Neutrophil (primary cell): ENCODE measurements at regions not wholly inside any gene's neighbourhood (a gene's known extent, or its start where the extent isn't known, plus 50 kb on each side); places are given as distances from the start of the nearest gene placed in this dataset.
"Not testable (repeated sequence)": the region's sequence is repeated elsewhere in the genome, so short reads cannot be mapped to it uniquely, and the experiment has no call there.

Experiments used
- H3K27ac ChIP-seq: fragments of 200-600 bp; sonication (generic); 2 replicates; pipeline ENCODE4 v1.5.1; 2016; ENCODE audit warnings: mild to moderate bottlenecking, moderate library complexity
- H3K27me3 ChIP-seq: fragments of 200-600 bp; sonication (generic); 2 replicates; pipeline ENCODE4 v1.6.0; 2016; ENCODE audit warnings: mild to moderate bottlenecking
- H3K36me3 ChIP-seq: fragments of 200-600 bp; sonication (generic); 2 replicates; pipeline ENCODE4 v1.5.1; 2017
- H3K4me1 ChIP-seq, 2 experiments: fragments of 200-600 bp in 1 of 2; sonication (generic) in 1 of 2; 1 replicate in 1 of 2; 2 replicates in 1 of 2; pipeline versions ENCODE4 v1.5.1 to v1.6.1; 2013 to 2016; ENCODE audit warnings: low read depth in 1 of 2, low read length in 1 of 2, mild to moderate bottlenecking in 1 of 2, moderate library complexity in 1 of 2; ENCODE audit not compliant: control insufficient read depth in 1 of 2, insufficient read depth in 1 of 2
- H3K4me3 ChIP-seq, 2 experiments: fragments of 200-600 bp in 1 of 2; sonication (generic) in 1 of 2; 1 replicate in 1 of 2; 2 replicates in 1 of 2; pipeline ENCODE4 v1.5.1; 2013 to 2016; ENCODE audit warnings: low read depth in 1 of 2, low read length in 1 of 2, mild to moderate bottlenecking in 1 of 2, moderate library complexity in 1 of 2
- H3K9me3 ChIP-seq: fragments of 200-600 bp; sonication (generic); 2 replicates; pipeline ENCODE4 v1.5.1; 2016
- CTCF ChIP-seq: fragments of 200-600 bp; sonication (generic); IDR thresholded peaks from 2 replicates; pipeline ENCODE4 v1.5.1; 2016; ENCODE audit warnings: antibody characterized with exemption

GRCh38 chr9:79481846-79482477 is 89.8 kb upstream of the TLE4 start:
- H3K4me1 ChIP-seq, result peaks cover 0 to 4% of the 10 kb centered on the region in 2 experiments
- H3K27ac ChIP-seq, result no peak overlapping the region
- no peaks in the 10 kb centered on the region for H3K9me3 ChIP-seq
- no peak for TF ChIP-seq CTCF
- no peaks in the 10 kb centered on the region for H3K27me3 ChIP-seq
- H3K36me3 ChIP-seq, result no peaks in the 10 kb centered on the region
- H3K4me3 ChIP-seq, result no peak overlapping the region

- H3K36me3 ChIP-seq, result no peaks in the 10 kb centered on the region
- TF ChIP-seq CTCF, result no peak
Measured at GRCh38 chr9:79485258-79485657, 86.5 kb upstream of the TLE4 start.

GRCh38 chr9:79489261-79490000 is 82.3 kb upstream of the TLE4 start:
- H3K4me3 ChIP-seq, result no peak overlapping the region
- no peaks in the 10 kb centered on the region for H3K9me3 ChIP-seq

More at GRCh38 chr9:79485258-79485657, 86.5 kb upstream of the TLE4 start:
- Histone ChIP-seq H3K27me3 (no peaks in the 10 kb centered on the region), H3K9me3 (no peaks in the 10 kb centered on the region), H3K4me1 (peaks cover 12% of the 10 kb centered on the region in 2 experiments), H3K27ac (no peak overlapping the region), H3K4me3 (no peak overlapping the region)

GRCh38 chr9:79490657-79491248 is 81.0 kb upstream of the TLE4 start:
- no peaks in the 10 kb centered on the region for H3K9me3 ChIP-seq
- no peak for TF ChIP-seq CTCF

More at GRCh38 chr9:79489261-79490000, 82.3 kb upstream of the TLE4 start:
- H3K36me3 ChIP-seq, result no peaks in the 10 kb centered on the region
- no peak overlapping the region for H3K27ac ChIP-seq
- H3K4me1 ChIP-seq, result peaks cover 26 to 30% of the 10 kb centered on the region in 2 experiments
- H3K27me3 ChIP-seq, result no peaks in the 10 kb centered on the region
- no peak for TF ChIP-seq CTCF

GRCh38 chr9:79492092-79493009 is 79.4 kb upstream of the TLE4 start:
- no peak for TF ChIP-seq CTCF
- Histone ChIP-seq H3K4me3 (no peak overlapping the region), H3K36me3 (no peaks in the 10 kb centered on the region), H3K27ac (no peak overlapping the region), H3K27me3 (no peaks in the 10 kb centered on the region), H3K4me1 (peaks cover 26 to 30% of the 10 kb centered on the region in 2 experiments), H3K9me3 (no peaks in the 10 kb centered on the region)

More at GRCh38 chr9:79490657-79491248, 81.0 kb upstream of the TLE4 start:
- Histone ChIP-seq H3K4me3 (no peak overlapping the region), H3K27ac (peak overlapping the region; percentile 7), H3K4me1 (peaks cover 26 to 30% of the 10 kb centered on the region in 2 experiments), H3K36me3 (no peaks in the 10 kb centered on the region), H3K27me3 (no peaks in the 10 kb centered on the region)

- H3K4me1 ChIP-seq, result peaks cover 19% of the 10 kb centered on the region in 2 experiments
- not testable (repeated sequence) for H3K36me3 ChIP-seq, H3K9me3 ChIP-seq, H3K27ac ChIP-seq, H3K4me3 ChIP-seq, H3K27me3 ChIP-seq
Measured at GRCh38 chr9:79500196-79500864, 71.4 kb upstream of the TLE4 start.
